ENCODE measurements at regions not wholly inside any gene's neighbourhood (a gene's known extent, or its start where the extent isn't known, plus 50 kb on each side); places are given as distances from the start of the nearest gene placed in this dataset.
A peak's percentile ranks its signal among the peaks of the same experiment; 100 is the strongest.

- no peak overlapping the region for H3K4me2 ChIP-seq
- no peaks in the 10 kb centered on the region for H3K79me2 ChIP-seq (ENCODE audit: insufficient read depth)
- no peaks in the 10 kb centered on the region for H4K20me1 ChIP-seq (ENCODE audit: insufficient read depth)
- no peaks in the 10 kb centered on the region for H3F3A ChIP-seq (replicated peaks; ENCODE audit: insufficient read depth)
- ChIA-PET POLR2A (no interaction called here), CTCF (no interaction called here)
- no peaks in the 10 kb centered on the region for H3K27me3 ChIP-seq (ENCODE audit: insufficient read depth)
- no peak for DNase-seq
- H3K9me2 ChIP-seq, result no peaks in the 10 kb centered on the region
- no peak for TF ChIP-seq SMC3 (IDR thresholded peaks at IDR 0.05; ENCODE audit: low read depth, low read length)
- no peak overlapping the region for H3K9ac ChIP-seq
- H2AFZ ChIP-seq (ENCODE audit: low read depth), result no peak overlapping the region
- WGBS (ENCODE audit: low lambda C conversion rate), result 4% methylated on average over 1 of the region's 1 CpG
- no peaks in the 10 kb centered on the region; a peak in 2 of 4 replicates for H3K4me1 ChIP-seq (ENCODE audit: control insufficient read depth in 1 of 2, insufficient read depth in 2 of 2, low read depth in 1 of 2, low read length in 1 of 2)
- no peaks in the 10 kb centered on the region for H3K36me3 ChIP-seq (replicated peaks in 1 of 2; ENCODE audit: control insufficient read depth in 1 of 2, insufficient read depth in 2 of 2, low read length in 1 of 2)
- H3K4me3 ChIP-seq (ENCODE audit: low read depth in 2 of 2, low read length in 1 of 2), result no peak overlapping the region
- H3K27ac ChIP-seq (ENCODE audit: low read depth in 2 of 2, low read length in 1 of 2), result no peak overlapping the region
- no peaks in the 10 kb centered on the region for H3K9me3 ChIP-seq
These were observed 230.5 kb upstream of the ZRANB2 start for GRCh38 chr1:71311376-71311775.

GRCh38 chr1:71307451-71307850 is 226.6 kb upstream of the ZRANB2 start:
- H3K4me1 ChIP-seq (ENCODE audit: control insufficient read depth in 1 of 2, insufficient read depth in 2 of 2, low read depth in 1 of 2, low read length in 1 of 2), result no peaks in the 10 kb centered on the region; a peak in 2 of 4 replicates
- H3K79me2 ChIP-seq (ENCODE audit: insufficient read depth), result no peaks in the 10 kb centered on the region
- H3K9ac ChIP-seq, result no peak overlapping the region
- no peaks in the 10 kb centered on the region for H3K9me2 ChIP-seq
- TF ChIP-seq CHD2 (IDR thresholded peaks at IDR 0.05; ENCODE audit: low read length, partially characterized antibody) (peak; percentile 43), NRF1 (IDR thresholded peaks at IDR 0.05; ENCODE audit: low read depth, low read length) (no peak), MXI1 (IDR thresholded peaks at IDR 0.05; ENCODE audit: low read depth, low read length) (peak; percentile 88; the same call in 1 of the 2 replicates), RAD21 (IDR thresholded peaks at IDR 0.05; ENCODE audit: low read length) (0 out of 2 replicates have a peak, but pooled peaks have one; percentile 4), RCOR1 (IDR thresholded peaks at IDR 0.05; ENCODE audit: low read length) (peak; percentile 62; the same call in 1 of the 2 replicates), EP300 (IDR thresholded peaks at IDR 0.05; ENCODE audit: borderline replicate concordance in 1 of 2, low read depth in 1 of 2, low read length in 1 of 2) (peak in 1 of 2 experiments; percentile 43; a peak in 1 of 4 replicates)
- no peaks in the 10 kb centered on the region for H4K20me1 ChIP-seq (ENCODE audit: insufficient read depth)
- ChIA-PET CTCF (interaction anchor here (1.3 kb wide), 1 partner anchor 37 kb away, joined by 3 read pairs; no protein-coding TSS in a partner anchor), POLR2A (no interaction called here)
- H3F3A ChIP-seq (replicated peaks; ENCODE audit: insufficient read depth), result no peaks in the 10 kb centered on the region
- no peaks in the 10 kb centered on the region for H3K36me3 ChIP-seq (replicated peaks in 1 of 2; ENCODE audit: control insufficient read depth in 1 of 2, insufficient read depth in 2 of 2, low read length in 1 of 2)
- DNase-seq, result peak; percentile 7
- no peaks in the 10 kb centered on the region for H3K9me3 ChIP-seq
- H3K27ac ChIP-seq (ENCODE audit: low read depth in 2 of 2, low read length in 1 of 2), result peak overlapping the region in 1 of 2 experiments; percentile 77; a peak in 2 of 4 replicates
- no peaks in the 10 kb centered on the region for H3K27me3 ChIP-seq (ENCODE audit: insufficient read depth)
- no peak overlapping the region for H2AFZ ChIP-seq (ENCODE audit: low read depth)
- H3K4me2 ChIP-seq, result no peak overlapping the region
- H3K4me3 ChIP-seq (ENCODE audit: low read depth in 2 of 2, low read length in 1 of 2), result no peak overlapping the region

GRCh38 chr1:71304125-71304524 is 223.3 kb upstream of the ZRANB2 start:
- H3K4me1 ChIP-seq (ENCODE audit: control insufficient read depth in 1 of 2, insufficient read depth in 2 of 2, low read depth in 1 of 2, low read length in 1 of 2), result no peaks in the 10 kb centered on the region; a peak in 2 of 4 replicates
- H3K27me3 ChIP-seq (ENCODE audit: insufficient read depth), result no peaks in the 10 kb centered on the region
- H4K20me1 ChIP-seq (ENCODE audit: insufficient read depth), result no peaks in the 10 kb centered on the region
- H3K9me2 ChIP-seq, result no peaks in the 10 kb centered on the region
- 22% methylated on average over 3 of the region's 3 CpGs for WGBS (ENCODE audit: low lambda C conversion rate)
- no peak overlapping the region for H3K9ac ChIP-seq
- TF ChIP-seq EZH2phosphoT487 (IDR thresholded peaks at IDR 0.05; ENCODE audit: borderline replicate concordance, low read depth), result no peak
- TF ChIP-seq RXRA (IDR thresholded peaks at IDR 0.05; ENCODE audit: borderline replicate concordance, low read depth), result no peak
- TF ChIP-seq IRF3 (IDR thresholded peaks at IDR 0.05; ENCODE audit: low read depth, low read length), result no peak
- no peak for TF ChIP-seq PBX3 (IDR thresholded peaks at IDR 0.05)
- no peak for TF ChIP-seq FOXM1 (IDR thresholded peaks at IDR 0.05; ENCODE audit: low read depth)
- no peak for TF ChIP-seq RCOR1 (IDR thresholded peaks at IDR 0.05; ENCODE audit: low read length)
- TF ChIP-seq ELF1 (IDR thresholded peaks at IDR 0.05), result no peak
- TF ChIP-seq, protein P1, sequence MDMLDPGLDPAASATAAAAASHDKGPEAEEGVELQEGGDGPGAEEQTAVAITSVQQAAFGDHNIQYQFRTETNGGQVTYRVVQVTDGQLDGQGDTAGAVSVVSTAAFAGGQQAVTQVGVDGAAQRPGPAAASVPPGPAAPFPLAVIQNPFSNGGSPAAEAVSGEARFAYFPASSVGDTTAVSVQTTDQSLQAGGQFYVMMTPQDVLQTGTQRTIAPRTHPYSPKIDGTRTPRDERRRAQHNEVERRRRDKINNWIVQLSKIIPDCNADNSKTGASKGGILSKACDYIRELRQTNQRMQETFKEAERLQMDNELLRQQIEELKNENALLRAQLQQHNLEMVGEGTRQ (IDR thresholded peaks at IDR 0.05; ENCODE audit: borderline replicate concordance, low read depth, low read length), result no peak
- TF ChIP-seq, protein P2, sequence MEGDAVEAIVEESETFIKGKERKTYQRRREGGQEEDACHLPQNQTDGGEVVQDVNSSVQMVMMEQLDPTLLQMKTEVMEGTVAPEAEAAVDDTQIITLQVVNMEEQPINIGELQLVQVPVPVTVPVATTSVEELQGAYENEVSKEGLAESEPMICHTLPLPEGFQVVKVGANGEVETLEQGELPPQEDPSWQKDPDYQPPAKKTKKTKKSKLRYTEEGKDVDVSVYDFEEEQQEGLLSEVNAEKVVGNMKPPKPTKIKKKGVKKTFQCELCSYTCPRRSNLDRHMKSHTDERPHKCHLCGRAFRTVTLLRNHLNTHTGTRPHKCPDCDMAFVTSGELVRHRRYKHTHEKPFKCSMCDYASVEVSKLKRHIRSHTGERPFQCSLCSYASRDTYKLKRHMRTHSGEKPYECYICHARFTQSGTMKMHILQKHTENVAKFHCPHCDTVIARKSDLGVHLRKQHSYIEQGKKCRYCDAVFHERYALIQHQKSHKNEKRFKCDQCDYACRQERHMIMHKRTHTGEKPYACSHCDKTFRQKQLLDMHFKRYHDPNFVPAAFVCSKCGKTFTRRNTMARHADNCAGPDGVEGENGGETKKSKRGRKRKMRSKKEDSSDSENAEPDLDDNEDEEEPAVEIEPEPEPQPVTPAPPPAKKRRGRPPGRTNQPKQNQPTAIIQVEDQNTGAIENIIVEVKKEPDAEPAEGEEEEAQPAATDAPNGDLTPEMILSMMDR (IDR thresholded peaks at IDR 0.05), result no peak
- no peak for DNase-seq
- H2AFZ ChIP-seq (ENCODE audit: low read depth), result no peak overlapping the region
- H3K36me3 ChIP-seq (replicated peaks in 1 of 2; ENCODE audit: control insufficient read depth in 1 of 2, insufficient read depth in 2 of 2, low read length in 1 of 2), result no peaks in the 10 kb centered on the region
- H3F3A ChIP-seq (replicated peaks; ENCODE audit: insufficient read depth), result no peaks in the 10 kb centered on the region
- no peak overlapping the region for H3K4me2 ChIP-seq
- H3K79me2 ChIP-seq (ENCODE audit: insufficient read depth), result no peaks in the 10 kb centered on the region
- H3K27ac ChIP-seq (ENCODE audit: low read depth in 2 of 2, low read length in 1 of 2), result no peak overlapping the region
- H3K4me3 ChIP-seq (ENCODE audit: low read depth in 2 of 2, low read length in 1 of 2), result no peak overlapping the region
- CTCF ChIA-PET, result no interaction called here
- no peaks in the 10 kb centered on the region for H3K9me3 ChIP-seq
- POLR2A ChIA-PET, result no interaction called here
